GM12873 (cell line): ENCODE measurements at regions not wholly inside any gene's neighbourhood (a gene's known extent, or its start where the extent isn't known, plus 50 kb on each side); places are given as distances from the start of the nearest gene placed in this dataset.

Source experiments
- TF ChIP-seq, protein P1 (sequence below): IDR thresholded peaks from 2 replicates; pipeline ENCODE4 v1.5.1; 2012; ENCODE audit warnings: low read depth, mild to moderate bottlenecking, moderate library complexity, low read length, control low read depth; ENCODE audit not compliant: insufficient read depth; ENCODE audit errors: missing control alignments

DNA sequence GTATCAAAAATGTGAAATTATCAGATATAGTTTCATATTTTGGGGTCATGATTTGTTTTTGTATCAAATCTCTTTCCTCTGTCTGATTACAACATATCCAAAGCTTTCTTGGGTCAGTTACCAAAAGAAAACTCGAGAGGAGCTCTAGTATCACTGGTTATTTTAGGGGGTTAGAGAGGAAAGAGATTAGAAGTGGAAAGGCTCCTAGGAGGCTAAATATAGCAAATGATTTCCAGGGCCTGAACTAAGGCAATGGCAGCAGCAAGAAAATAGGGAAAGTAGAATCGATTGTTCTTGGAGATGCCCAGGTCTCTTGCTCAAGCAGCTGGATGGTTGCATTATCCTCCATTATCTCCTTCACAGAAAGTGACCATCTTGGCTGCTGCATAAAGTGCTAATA is 72.9 kb downstream of the NHLRC3 start:
- TF ChIP-seq, protein P1, sequence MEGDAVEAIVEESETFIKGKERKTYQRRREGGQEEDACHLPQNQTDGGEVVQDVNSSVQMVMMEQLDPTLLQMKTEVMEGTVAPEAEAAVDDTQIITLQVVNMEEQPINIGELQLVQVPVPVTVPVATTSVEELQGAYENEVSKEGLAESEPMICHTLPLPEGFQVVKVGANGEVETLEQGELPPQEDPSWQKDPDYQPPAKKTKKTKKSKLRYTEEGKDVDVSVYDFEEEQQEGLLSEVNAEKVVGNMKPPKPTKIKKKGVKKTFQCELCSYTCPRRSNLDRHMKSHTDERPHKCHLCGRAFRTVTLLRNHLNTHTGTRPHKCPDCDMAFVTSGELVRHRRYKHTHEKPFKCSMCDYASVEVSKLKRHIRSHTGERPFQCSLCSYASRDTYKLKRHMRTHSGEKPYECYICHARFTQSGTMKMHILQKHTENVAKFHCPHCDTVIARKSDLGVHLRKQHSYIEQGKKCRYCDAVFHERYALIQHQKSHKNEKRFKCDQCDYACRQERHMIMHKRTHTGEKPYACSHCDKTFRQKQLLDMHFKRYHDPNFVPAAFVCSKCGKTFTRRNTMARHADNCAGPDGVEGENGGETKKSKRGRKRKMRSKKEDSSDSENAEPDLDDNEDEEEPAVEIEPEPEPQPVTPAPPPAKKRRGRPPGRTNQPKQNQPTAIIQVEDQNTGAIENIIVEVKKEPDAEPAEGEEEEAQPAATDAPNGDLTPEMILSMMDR, result no peak

DNA sequence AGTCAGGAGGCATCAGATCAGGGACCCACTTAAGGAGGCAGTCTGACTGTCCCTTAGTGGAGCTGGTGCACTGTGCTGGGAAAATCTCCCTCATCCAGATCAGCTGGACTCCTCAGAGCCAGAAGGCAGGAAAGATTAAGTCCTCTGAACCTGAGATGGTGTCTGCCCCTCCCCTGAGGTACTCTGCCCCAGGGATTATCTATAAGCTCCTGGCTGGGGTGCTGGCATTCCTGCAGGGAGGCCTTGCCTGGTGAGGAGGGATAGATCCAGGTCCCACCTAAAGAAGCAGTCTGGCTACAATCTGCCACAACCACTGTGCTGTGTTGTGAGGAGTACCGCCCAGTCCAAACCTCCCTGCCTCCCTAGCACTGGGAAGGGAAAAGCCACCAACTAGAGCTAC is 81.2 kb downstream of the NHLRC3 start:
- TF ChIP-seq, protein P1, result no peak

DNA sequence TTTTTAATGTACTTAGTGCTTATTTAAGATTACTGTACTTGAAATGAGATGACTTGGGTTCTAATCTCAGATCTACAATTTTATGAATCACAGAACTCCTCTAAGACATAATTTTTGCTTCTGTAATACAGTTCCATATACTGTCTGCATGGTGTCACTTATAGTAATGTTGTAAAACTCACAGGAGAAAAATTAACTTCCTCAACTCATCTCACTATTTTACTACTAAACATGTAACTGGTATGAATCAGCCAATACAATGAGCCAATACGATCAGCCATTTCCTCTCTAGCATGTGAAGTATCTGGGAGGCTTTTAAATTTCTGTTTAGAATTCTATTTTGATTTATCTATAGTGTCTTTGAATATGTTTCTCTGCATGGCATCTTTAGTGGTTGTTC is 85.3 kb downstream of the NHLRC3 start:
- TF ChIP-seq, protein P1, result no peak

DNA sequence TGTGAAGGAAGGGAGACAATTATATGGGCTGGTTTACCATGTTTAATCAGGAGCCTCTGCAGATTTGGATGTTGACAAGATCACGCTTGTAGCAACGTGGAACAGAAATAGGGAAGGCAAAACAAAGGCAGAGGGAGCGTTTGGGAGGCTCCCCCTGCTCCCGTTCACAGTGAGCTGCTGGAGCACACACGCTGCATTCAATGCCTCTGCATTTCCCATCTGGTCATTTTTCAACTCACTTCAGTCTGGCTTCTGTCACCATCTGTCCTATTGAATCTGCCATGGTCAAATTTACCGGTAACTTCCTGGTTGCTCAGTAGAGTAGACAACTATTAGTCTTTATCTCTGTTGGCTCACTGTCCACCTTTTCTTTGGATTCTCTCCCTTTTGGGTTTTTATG is 91.0 kb downstream of the NHLRC3 start:
- TF ChIP-seq, protein P1, result no peak

DNA sequence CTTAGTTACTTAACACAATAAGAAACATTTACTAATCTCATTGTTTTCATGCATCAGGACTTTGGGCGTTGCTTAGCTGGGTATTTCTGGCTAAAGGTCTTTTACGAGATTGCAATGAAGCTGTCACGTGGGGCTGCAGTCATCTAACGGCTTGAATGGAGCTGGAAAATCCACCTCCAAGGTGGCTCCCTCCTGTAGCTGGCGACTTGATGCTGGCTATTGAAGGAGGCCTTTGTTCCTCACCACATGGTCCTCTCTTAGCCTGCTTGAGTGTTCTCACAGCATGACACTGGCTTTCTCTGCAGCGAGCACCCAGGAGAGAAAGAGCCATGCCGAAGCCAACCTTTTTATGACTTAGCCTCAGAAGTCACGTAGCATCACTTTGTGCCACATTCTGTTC is 92.0 kb downstream of the NHLRC3 start:
- TF ChIP-seq, protein P1, result no peak

DNA sequence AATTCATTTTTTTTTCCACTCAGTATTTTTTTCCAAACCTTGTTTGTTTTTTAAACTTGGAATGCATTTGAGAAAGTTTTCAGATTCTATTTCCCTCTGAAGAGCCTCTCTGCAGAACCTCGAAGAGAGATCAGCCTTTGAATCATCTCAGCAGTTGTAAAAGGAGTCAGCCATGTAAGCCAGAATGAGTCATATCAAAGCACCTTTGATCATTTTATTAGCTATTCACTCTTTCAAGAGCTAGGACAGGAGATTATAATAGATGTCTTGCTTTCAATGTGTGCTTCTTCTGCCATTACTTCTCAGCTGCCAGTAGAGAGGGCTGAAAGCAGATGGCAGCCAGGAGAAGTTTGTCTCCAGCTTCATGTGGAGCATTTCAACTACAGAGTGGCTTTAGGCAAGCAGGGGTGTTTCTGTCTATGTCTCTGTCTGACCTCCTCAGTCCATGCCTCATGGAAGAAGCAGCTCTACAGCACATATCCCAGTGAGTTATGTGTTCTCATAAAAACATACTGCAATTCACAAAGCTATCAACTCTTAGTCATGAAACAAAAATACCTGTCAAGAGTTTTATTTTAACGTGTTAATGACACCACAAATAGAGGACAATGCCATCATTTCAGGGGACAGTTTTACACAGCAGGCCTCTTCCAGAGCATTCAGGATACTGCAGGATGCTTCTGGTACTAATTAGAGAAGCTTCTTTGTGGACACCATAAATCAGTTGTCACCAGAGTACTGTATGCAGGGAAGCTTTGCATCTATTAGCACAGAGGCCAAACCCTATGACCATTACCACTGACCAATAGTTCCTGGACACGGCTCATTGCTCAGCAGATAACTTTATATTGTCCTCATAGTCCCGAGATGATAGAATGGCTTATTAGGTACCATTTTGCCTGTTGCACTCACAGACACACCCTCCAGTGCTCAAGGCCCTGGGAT is 94.3 kb downstream of the NHLRC3 start:
- TF ChIP-seq, protein P1, result no peak

DNA sequence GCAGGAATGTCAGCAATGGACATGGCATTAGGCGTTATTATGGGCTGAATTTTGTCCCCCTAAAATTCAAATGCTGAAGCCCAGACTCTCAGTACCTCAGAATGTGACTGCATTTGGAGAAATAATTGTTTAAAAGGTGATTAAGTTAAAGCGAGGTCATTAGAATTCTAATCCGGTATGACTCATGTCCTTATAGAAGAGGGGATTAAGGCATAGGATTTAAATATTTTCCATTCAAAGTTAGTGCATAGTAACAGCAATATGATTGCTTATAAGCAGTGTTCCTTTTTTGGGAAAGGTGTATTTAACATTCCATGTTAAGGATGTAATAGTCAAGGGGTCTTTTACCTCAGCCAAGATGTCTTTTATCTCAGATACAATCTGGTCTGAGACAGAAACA is 95.5 kb downstream of the NHLRC3 start:
- TF ChIP-seq, protein P1, result no peak
